GM12872 (cell line): ENCODE measurements at regions not wholly inside any gene's neighbourhood (a gene's known extent, or its start where the extent isn't known, plus 50 kb on each side); places are given as distances from the start of the nearest gene placed in this dataset.

Experiments
- CTCF ChIP-seq: IDR thresholded peaks from 3 replicates; pipeline ENCODE4 v1.5.1; 2011; ENCODE audit warnings: low read depth, mild to moderate bottlenecking, low read length, moderate library complexity; ENCODE audit not compliant: insufficient read depth

GRCh38 chr5:1642621-1643061 lies 118.9 kb upstream of the LPCAT1 start:
- no peak for TF ChIP-seq CTCF

DNA sequence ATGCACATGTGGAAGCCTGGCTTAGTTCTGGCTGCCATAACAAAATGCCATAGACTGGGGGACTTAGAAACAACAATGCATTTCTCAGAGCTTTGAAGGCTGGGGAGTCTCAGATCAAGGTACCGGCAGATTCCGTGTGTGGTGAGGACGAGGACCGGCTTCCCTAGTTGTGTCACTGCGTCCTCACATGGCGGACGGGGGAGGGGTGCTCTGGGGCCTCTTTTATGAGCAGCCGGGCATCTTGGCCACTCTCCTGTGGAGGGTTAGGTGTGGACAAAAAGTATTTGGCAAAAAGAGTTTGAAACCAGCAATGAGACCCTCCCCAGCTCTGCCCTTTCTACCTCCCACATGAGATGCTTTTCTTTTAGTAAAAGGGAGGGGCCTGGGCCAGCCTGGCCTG lies 118.5 kb upstream of the LPCAT1 start:
- TF ChIP-seq CTCF: no peak

GRCh38 chr5:1641560-1642166 lies 117.9 kb upstream of the LPCAT1 start:
- peak; percentile 93 for TF ChIP-seq CTCF

GRCh38 chr5:1641041-1641440 lies 117.3 kb upstream of the LPCAT1 start:
- no peak for TF ChIP-seq CTCF

- no peak for TF ChIP-seq CTCF
Observed at GRCh38 chr5:1640421-1640881, 116.7 kb upstream of the LPCAT1 start.

- TF ChIP-seq CTCF: no peak
Observed at GRCh38 chr5:1639757-1640156, 116.0 kb upstream of the LPCAT1 start.

DNA sequence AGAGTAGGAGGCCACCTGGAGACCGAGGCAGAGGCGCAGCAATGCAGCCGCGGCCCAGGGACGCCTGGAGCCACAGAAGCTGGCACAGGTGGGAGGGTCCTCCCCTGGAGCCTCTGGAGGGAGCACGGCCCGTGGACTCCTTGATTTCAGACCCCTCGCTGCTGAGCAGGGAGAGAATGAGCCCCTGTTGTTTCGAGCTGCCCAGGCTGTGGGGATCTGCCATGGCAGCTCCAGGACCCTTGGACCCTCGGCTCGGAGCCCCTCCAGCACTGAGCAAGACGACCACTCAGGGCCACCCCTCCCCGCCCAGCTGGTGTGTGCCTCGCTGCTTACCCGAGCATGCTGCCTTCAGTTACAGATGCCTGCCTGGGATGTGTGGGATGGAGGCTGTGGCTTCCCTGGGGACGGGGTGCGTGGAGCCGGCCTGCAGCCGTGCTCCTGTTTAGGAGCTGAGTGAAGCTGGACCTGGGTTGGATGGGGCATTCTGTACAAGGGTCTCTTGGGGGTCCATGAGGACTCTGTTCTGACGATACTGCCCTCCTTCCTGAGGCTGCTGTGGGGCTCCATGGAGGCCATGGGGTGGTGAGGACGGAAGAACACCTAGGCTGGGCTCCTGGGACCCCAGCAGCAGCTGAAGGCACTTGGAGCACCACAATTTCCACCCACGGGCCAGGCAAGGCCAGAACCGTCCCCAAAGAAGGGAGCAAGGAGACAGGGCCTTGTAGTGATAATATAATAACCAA lies 115.1 kb upstream of the LPCAT1 start:
- no peak for TF ChIP-seq CTCF
